Stimulated activated CD4-positive, alpha-beta T cell treated with anti-CD3 and anti-CD28 coated beads, Interleukin-15, amount 100 ng/mL, for 48 hours (primary cell): ENCODE measurements at regions not wholly inside any gene's neighbourhood (a gene's known extent, or its start where the extent isn't known, plus 50 kb on each side); places are given as distances from the start of the nearest gene placed in this dataset.
"Not testable (repeated sequence)": the region's sequence is repeated elsewhere in the genome, so short reads cannot be mapped to it uniquely, and the experiment has no call there.

Source experiments
- DNase-seq, 2 donors: peaks; one replicate each; pipeline ENCODE4 v3.0.0-alpha.2; 2020; ENCODE audit warnings: low read depth in 2 of 2

DNA sequence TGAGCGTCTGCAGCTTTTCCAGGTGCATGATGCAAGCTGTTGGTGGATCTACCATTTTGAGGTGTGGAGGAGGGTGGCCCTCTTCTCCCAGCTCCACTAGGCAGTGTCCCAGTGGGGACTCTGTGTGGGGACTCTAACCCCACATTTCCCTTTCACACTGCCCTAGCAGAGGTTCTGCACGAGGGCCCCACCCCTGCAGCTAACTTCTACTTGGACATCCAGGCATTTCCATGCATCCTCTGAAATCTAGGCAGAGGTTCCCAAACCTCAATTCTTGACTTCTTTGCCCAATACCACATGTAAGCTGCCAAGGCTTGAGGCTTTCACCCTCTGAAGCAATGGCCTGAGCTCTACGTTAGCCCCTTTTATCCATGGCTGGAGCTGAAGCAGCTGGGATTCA lies 61.4 kb upstream of the HGFAC start:
- not testable (repeated sequence) for DNase-seq

DNA sequence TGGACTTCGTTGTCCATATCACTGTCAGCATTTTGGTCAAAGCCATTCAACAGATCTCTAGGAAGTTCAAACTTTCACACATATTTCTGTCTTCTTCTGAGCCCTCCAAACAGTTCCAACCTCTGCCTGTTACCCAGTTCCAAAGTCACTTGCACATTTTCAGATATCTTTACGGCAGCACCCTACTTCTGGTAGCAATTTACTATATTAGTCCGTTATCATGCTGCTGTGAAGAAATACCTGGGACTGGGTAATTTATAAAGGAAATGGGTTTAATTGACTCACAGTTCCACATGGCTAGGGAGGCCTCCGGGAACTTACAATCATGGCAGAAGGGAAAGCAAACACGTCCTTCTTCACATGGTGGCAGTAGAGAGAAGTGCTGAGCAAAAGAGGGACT lies 60.6 kb upstream of the HGFAC start:
- not testable (repeated sequence) for DNase-seq

DNA sequence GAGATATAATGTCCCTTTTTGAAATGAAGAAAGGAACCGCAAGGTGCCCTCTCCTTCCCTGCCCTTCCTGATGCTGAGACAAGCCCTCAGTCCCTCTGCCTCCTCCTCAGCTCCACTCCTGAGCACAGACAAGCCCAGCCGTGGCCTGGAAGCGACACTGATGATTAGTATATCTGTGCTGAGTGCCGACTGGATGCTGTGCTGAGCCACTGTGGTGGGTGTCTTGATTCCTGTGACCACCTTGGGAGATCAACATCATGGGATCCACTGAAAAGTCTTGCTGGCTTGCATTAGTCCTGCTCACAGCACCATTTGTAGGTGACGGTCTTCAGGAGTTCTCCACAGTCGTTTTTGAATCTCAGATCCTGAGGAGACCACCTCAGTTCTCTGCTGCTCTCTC lies 59.5 kb upstream of the HGFAC start:
- DNase-seq, result no peak

DNA sequence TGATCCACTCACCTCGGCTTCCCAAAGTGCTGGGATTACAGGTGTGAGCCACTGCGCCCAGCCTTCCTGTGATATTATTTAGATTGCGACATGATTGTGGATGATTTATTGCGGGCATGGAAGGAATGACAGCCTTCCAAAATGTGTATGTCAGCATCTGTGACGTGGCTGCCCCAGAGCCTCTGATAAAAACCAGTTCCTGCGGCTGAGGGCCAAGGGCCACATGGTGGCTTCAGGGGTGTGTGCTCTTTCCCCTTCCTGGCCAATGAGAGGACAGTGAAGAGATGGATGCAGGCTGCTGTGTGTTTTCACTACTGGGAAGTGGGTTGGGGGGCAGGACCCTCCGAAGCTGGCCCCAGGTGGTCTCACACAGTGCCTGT lies 57.4 kb upstream of the HGFAC start:
- DNase-seq, result no peak

DNA sequence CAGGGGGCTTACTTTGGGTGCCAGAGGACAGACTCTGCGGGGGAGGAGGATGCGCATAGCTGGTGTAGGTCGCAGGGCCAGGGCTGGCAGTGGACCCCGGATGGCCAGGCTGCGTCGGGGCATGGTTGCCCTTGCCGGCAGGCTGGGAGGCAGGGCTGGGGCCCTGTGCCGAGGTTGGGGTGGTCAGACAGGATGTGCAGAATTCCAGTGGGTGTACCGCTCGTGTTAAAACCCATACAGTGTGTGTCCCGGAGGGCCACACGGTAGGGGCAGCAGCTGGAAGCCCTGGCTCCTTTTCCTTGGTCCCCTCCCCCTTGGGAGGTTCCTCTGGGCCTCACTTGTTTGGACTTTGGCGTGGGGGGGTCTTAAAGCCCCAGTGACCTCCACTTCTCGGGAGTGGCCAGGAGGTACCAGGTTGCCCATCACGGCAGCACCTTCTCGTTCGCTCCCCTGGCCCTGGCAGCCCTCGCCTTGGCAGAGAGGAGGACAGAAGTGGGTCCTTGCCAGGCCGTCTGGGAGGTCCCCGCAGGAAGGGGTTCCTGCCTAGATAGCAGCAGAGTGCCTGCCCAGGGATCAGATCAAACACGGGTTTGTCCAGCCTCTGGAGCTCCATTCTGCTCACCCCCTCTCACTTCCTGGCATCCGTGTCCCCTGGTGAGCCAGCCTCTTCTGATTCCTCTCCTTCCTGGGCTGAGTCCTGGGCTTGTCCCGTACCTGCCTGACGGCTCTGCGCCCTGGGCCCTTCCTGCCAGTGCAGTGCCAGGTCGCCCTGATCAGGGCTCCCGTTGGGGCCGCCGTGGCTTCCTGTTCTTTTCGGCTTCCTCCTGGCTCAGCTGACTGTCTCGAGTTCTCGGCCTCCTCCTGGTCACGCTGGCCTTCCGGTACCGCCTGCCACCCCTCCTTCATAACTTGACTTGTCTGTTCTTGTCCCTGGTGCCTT lies 56.7 kb upstream of the HGFAC start:
- no peak for DNase-seq

DNA sequence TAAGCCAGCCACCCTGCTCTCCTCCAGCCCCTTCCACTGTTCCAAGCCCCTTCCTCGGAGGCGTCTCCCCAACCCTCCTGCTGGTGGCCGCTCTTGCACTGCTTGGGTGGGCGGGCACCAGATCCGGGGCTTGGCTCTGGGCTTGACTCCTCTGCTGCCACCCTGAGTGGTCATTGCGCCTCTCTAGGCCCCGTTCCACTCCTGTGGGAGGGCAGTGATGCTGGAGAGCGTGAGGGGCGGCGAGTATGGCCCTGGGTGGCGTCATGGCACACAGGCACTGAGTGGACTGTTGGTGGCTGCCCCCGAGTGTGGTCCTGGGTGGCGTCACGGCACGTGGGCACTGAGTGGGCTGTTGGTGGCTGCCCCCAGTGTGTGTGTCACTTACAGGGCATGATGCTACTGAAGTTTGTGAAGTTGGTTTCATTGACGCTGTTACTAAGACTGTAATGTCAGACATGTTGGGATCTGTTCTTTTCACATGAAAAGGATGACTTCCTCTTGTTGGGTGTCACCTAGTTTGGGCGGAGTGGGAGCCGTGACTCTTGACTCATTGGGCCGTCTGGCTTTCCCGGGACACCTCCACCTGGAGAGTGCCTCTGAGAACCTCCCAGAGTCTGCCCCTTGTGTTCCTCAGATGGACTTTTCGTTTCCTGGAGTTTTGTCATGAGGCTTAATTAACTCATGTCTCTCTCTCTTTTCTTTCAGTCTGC lies 55.9 kb upstream of the HGFAC start:
- DNase-seq, result no peak

DNA sequence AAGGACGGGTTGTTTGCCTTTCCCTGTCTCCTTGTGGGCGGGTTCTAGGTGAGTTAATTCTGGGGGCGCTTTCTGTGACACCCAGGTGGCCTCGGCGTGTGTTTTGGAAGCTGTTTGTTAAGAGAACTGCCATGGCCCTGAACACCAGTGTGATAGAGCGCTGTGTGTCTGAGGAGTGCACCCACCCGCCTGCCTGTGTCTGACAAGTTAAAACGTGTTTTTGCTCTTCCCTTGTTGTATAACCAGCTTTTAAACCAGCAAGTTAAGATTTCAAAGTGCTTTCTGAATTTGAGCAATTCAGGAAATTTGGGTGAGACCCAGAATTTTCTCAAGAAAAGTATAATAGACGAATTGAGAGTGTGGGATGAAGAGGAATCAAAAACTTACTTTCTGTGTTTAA lies 55.2 kb upstream of the HGFAC start:
- DNase-seq, result no peak

DNA sequence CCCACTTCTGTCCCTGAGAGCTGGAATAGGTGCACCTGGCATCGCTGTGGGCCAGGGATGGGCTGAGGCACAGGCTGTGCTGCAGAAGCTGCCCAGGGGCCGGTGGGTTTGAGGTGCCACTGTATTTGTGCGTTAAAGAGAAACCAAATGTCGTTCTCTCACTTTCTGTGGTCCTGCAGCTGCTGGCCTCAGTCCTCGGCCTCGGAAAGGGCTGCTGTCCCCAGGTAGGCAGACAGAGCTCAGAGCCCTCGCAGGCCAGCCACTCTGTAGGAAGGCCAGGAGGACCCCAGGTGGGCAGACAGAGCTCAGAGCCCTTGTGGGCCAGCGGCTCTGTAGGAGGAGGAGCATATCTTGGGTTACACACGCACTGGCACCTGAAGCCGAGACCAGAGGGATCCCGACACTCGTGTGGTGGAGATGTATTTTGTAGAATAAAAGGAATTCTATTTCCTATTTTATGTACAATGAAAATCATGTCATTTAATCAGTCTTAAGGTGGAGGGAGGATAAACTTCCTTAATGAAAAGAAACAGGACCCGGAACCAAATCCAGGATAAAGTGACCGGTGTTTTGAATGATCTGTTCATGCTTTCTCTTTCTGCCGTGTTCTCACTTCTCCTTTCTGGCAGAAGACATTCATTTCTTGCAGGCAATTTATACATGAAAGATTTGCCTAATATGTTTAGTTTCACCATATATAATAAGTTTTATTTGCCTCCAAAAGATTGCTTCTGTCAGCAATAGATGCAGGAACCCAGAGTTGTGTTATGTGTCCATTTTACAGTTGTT lies 54.4 kb upstream of the HGFAC start:
- DNase-seq, result no peak

DNA sequence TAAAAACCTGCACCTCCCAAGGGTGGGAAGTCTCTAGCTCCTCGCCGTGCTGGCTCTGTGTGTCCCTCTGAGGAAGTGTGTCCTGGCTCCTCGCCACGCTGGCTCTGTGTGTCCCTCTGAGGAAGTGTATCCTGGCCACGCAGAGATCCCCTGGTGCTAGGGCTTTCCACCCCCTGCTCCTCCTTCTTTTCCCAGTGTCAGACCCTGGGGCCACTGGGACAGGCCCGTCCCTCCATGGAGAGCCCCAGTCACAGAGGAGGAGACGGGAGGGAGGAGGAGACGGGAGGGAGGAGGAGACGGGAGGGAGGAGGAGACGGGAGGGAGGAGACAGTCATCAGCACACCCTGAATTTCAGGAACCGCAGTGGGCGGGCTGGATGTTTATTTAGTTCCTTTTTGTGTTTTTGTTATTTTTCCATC lies 53.8 kb upstream of the HGFAC start:
- DNase-seq, result no peak

DNA sequence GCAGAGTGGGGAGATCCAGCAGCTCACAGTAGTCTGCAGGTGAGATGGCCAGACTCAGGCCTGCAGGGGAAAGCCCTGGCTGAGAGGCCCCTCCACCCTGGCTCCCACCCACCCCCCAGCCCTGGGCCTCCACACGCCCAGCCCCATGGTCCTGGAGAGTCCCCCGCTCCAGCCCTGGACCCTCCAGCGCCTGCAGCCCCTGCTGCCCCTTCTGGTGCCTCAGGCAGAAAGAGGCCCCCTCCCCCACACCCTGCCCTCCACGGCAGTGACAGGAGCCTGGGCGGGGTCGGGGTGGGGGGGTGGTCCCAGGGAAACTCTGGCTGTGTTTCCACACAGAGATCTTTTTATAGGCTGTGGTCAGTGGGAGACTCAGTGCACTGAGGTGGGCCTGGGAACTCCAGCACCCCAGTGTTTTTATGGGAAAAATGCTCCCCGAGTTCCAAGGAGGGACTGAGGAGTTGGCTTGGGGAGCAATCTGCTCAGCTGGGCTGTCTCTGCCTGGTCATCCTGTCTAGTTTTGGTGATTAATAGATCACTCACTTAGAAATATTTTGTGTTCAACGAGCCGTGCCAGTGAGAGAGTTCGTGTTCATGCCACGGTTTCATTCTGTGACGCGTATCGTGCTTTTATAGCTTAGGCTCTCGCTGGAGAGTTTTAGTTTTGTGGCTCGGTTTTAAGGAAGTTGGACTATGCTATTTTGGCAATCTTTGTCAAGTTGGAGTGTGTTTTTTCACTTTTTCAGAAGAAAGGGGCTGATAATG lies 53.1 kb upstream of the HGFAC start:
- no peak for DNase-seq

DNA sequence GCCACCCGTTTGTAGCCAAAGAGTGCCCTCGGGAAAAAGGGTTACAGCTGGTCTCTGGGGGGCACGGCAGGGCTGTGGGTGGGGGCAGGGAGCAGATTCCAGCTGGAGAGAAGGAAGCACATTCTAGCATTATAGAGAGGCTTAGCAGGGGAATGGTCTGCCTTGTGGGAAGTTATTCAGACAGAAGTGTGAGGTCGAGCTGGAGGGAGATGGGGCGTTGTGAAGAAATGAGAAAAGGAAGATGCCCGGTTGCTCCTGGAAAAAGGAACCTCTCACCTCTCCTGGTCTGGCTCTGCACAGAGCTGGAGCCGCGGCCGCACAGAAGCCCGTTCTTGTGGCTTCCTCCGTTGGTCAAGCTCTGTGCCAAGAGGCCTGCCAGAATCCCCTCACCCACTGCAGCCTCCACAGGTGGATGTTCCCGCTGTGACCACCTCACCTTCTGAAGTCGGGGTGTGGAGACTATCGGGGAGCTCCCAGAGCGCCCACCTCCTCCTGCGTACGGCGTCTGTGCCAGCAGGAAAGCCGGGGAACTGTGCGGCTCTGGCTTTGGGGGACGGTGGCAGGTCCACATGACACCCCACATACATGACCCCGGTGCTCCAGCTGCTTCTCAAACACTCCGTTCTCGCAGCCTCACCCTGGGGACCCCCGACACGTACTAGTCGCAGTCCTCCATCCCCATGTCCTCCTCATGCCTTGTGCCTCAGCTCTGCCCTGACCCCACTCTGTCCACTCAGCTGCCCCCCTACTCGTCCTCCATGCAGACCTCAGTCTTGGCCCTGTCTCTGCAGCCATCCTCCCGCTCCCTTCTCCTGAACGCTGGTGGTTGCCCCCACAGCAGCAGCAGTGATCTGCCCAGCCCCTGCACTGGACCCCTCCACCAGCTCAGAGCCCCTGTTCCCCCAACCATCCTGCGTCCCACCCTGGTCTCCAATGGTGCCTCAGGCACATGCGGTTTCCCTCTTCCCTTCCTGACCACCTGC lies 52.2 kb upstream of the HGFAC start:
- DNase-seq, result no peak

DNA sequence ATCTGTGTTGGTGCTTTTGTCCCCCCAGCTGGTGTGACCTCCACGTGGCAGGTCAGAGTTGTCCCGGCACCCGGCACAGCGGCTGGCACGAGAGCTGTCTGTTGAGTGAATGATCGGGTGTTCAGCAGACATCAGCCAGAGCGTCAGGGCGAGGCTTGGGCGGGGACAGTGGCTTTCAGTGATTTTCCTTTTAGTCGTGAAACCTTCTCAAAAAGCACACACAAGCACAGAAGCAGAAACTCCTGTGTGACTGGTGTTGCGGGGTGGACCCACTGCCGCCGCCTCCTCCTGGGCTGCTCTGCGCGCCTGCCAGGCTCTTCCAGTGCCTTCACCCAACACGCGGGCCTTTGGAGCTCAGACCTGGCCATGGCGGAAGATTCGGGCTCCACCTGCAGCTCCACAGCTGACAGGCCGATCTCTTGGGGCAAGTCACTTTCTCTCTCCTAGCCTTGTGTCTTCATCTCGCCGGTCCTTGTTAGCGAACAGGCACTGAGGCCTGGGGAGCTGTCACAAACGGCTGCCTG lies 51.4 kb upstream of the HGFAC start:
- DNase-seq, result no peak

DNA sequence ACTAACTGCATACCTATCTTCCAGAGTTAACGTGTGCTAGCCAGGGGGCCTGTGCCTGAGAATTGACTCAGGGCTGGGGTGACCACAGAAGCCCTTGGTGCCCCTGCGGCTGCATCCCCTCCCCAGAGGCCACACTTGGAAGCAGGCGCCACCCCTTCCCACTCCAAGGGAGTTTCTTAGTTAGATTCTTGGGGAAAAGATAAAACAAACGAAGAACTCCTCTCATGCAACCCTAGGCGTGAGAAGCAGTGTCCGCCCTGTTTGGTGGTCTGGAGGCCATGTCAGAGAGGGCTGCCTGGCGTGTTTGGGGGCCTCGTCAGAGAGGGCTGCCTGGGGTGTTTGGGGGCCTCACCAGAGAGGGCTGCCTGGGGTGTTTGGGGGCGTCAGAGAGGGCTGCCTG lies 50.3 kb upstream of the HGFAC start:
- no peak for DNase-seq
